ENCODE measurements at regions not wholly inside any gene's neighbourhood (a gene's known extent, or its start where the extent isn't known, plus 50 kb on each side); places are given as distances from the start of the nearest gene placed in this dataset.
A peak's percentile ranks its signal among the peaks of the same experiment; 100 is the strongest.
"Not testable (repeated sequence)": the region's sequence is repeated elsewhere in the genome, so short reads cannot be mapped to it uniquely, and the experiment has no call there.

DNA sequence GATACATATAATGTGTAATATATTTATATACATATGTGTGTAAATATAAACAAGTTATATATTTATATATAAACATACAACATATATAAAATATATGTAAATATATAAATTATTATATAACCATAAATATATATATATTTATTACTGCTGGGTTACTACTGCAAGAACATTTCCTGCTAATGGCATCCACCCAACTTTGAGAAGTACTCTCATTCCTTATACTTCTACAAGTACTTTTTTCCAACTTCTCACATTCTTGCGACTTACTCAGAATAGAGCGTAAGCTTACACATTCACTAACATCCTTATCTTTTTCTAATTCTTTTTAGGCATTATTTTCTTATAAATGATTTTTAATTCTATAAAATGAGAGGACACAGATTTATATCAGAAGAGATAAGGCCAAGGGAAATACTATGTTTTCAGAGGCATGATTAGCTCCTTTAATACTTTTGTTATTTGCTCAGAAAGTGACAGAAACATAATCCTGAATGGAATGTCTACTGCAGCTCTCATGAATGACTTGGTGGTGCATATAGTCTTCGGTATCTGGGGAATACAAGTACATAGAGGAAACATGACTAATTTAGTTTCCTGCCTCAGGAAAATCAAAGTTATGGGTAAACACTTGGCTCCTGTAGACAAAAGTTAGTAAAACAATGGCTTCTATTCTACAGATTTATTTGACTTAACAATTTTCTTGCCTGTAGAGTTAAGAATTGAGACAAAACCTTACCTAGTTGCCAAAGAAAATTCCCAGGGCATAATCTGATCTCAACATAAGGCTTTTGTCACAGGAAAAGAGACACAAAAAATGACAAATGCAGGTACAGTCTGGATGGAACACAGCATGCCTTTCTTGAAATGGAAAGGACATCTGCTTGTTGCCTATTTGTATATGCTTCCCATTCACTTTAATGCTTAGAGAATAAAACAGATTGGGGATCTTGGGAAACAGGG is 453.9 kb downstream of the SQOR start:
- no peak for DNase-seq (ENCODE audit: low read depth in 2 of 3, low spot score in 2 of 3)

- no peak for DNase-seq (ENCODE audit: low read depth in 2 of 3, low spot score in 2 of 3)
Measured at GRCh38 chr15:46089467-46089935, 454.7 kb downstream of the SQOR start.

- peak in 1 of 3 donors; percentile 5 for DNase-seq (ENCODE audit: low read depth in 2 of 3, low spot score in 2 of 3)
Measured at GRCh38 chr15:46091860-46092450, 457.1 kb downstream of the SQOR start.

- DNase-seq (ENCODE audit: low read depth in 2 of 3, low spot score in 2 of 3) = not testable (repeated sequence)
Measured at GRCh38 chr15:46098006-46098405, 463.2 kb downstream of the SQOR start.

GRCh38 chr15:46110755-46111154 is 475.9 kb downstream of the SQOR start:
- DNase-seq (ENCODE audit: low read depth in 2 of 3, low spot score in 2 of 3) = no peak

GRCh38 chr15:46111730-46112129 is 476.9 kb downstream of the SQOR start:
- no peak for DNase-seq (ENCODE audit: low read depth in 2 of 3, low spot score in 2 of 3)

DNA sequence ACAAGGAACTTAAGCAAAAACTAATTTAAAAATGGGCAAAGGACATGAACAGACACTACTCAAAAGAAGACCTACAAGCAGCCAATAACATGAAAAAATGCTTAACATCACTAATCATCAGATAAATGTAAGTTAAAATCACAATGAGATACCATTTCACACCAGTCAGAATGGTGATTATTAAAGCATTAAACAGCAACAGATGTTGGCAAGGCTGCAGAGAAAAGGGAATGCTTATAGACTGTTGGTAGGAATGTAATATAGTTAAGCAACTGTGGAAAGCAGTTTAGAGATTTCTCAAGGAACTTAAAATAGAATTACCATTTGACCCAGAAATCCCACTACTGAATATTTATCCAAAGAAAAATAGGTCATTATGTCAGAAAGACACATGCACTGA is 482.2 kb downstream of the SQOR start:
- no peak for DNase-seq (ENCODE audit: low read depth in 2 of 3, low spot score in 2 of 3)

- DNase-seq (ENCODE audit: low read depth in 2 of 3, low spot score in 2 of 3) = no peak
Measured at GRCh38 chr15:46120713-46121112, 485.9 kb downstream of the SQOR start.

- no peak for DNase-seq (ENCODE audit: low read depth in 2 of 3, low spot score in 2 of 3)
Measured at GRCh38 chr15:46121441-46121840, 486.6 kb downstream of the SQOR start.

GRCh38 chr15:46126581-46126980 is 491.8 kb downstream of the SQOR start:
- DNase-seq (ENCODE audit: low read depth in 2 of 3, low spot score in 2 of 3) = no peak

GRCh38 chr15:46127361-46127874 is 492.6 kb downstream of the SQOR start:
- no peak for DNase-seq (ENCODE audit: low read depth in 2 of 3, low spot score in 2 of 3)

GRCh38 chr15:46129145-46129544 is 494.3 kb downstream of the SQOR start:
- no peak for DNase-seq (ENCODE audit: low read depth in 2 of 3, low spot score in 2 of 3)

GRCh38 chr15:46131876-46132275 is 497.0 kb downstream of the SQOR start:
- DNase-seq (ENCODE audit: low read depth in 2 of 3, low spot score in 2 of 3) = no peak

GRCh38 chr15:46137443-46137842 is 502.6 kb downstream of the SQOR start:
- no peak for DNase-seq (ENCODE audit: low read depth in 2 of 3, low spot score in 2 of 3)

- DNase-seq (ENCODE audit: low read depth in 2 of 3, low spot score in 2 of 3) = no peak
Measured at GRCh38 chr15:46146002-46146401, 511.2 kb downstream of the SQOR start.

- DNase-seq (ENCODE audit: low read depth in 2 of 3, low spot score in 2 of 3) = no peak
Measured at GRCh38 chr15:46146915-46147314, 512.1 kb downstream of the SQOR start.

GRCh38 chr15:46151786-46152185 is 517.0 kb downstream of the SQOR start:
- no peak for DNase-seq (ENCODE audit: low read depth in 2 of 3, low spot score in 2 of 3)

- DNase-seq (ENCODE audit: low read depth in 2 of 3, low spot score in 2 of 3) = no peak
Measured at GRCh38 chr15:46166750-46167149, 531.9 kb downstream of the SQOR start.

GRCh38 chr15:46170326-46170725 is 535.5 kb downstream of the SQOR start:
- no peak for DNase-seq (ENCODE audit: low read depth in 2 of 3, low spot score in 2 of 3)

DNA sequence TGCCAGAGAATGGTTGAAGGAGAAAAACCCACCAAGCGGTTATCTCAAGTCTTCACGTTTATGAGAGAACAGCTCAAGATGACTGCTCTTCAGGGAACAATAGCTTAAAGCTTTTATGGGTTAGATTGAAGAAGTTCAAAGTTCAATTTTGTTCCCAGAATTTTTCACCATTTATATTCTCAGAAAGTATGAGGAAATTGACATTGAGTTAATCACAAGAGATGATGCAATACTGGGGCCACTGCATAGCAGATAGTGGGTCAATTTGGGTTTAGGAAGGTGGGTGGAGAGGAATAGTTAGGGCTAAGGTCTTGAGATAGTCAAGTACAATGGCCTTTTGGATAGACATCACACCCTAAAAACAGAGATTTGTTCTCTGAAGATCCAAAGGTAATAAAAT is 539.3 kb downstream of the SQOR start:
- DNase-seq (ENCODE audit: low read depth in 2 of 3, low spot score in 2 of 3) = no peak

DNA sequence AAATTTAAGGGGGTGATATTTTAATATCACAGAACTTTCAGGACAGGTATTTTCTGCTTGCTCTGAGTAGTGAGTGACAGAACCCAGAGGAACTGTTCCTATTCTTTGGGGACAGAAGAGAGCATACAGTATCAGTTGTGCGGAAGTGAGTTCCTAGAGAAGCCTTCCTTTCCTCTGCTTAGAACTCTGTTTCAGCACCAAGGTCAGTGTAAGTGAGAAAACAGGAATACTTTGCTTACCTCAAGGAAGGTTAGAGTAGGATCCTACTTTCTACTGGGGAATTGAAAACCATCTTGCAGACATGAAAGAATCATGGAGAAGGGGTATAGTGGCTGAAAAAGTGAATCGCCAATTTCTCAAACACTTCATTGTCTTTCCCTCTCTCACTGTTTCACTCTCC is 542.4 kb downstream of the SQOR start:
- no peak for DNase-seq (ENCODE audit: low read depth in 2 of 3, low spot score in 2 of 3)

GRCh38 chr15:46178138-46178537 is 543.3 kb downstream of the SQOR start:
- DNase-seq (ENCODE audit: low read depth in 2 of 3, low spot score in 2 of 3) = no peak
